ENCODE measurements at regions not wholly inside any gene's neighbourhood (a gene's known extent, or its start where the extent isn't known, plus 50 kb on each side); places are given as distances from the start of the nearest gene placed in this dataset.

DNA sequence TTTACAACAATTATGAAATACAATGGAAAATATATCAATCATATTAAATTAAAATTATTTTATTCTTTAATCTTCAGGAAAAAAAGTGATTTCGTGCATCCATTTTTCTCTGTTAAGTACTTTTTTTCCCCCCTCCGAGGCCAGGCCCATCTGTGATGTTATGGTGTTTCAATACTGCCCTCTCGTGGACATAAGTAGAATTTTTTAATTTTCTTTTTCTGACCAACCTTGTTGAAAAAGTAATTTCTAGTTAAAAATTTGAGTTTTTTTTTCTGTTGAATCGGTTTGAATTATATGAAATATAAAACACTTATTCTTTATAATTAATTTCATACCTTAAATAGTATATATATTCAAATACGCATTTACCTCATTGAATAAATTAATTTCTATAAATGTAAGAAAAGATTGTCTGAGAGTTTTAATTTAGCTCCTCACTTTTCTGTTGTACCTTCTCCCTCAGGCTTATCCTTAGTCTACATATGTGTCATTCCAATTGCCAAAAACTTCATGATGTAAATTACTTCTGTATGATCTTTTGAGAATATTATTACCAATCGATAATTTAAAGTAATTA lies 175.8 kb upstream of the TECRL start:
- intact Hi-C loops (cut with micrococcal nuclease) (no loop called here), dilution Hi-C loops (cut with HindIII; ENCODE audit: low sequenced_read_pairs, unreplicated experiment) (no loop called here), in situ Hi-C loops (cut with MboI; ENCODE audit: low sequenced_read_pairs) (no loop called here)
- Histone ChIP-seq H2AFZ (replicated peaks; ENCODE audit: low read length, poor library complexity) (no peak overlapping the region), H4K5ac (ENCODE audit: low read depth, low read length) (no peak overlapping the region), H4K20me1 (ENCODE audit: insufficient read depth, low read length) (no peaks in the 10 kb centered on the region), H3K4me1 (ENCODE audit: control insufficient read depth, insufficient read depth, low read length) (no peaks in the 10 kb centered on the region), H3K14ac (replicated peaks; ENCODE audit: low read depth, low read length) (no peak overlapping the region), H2AK5ac (ENCODE audit: low read depth, low read length) (no peak overlapping the region), H2AK9ac (replicated peaks; ENCODE audit: low read depth, low read length, poor library complexity) (no peak overlapping the region), H3K79me1 (ENCODE audit: low read depth in 1 of 2, low read length in 2 of 2) (no peaks in the 10 kb centered on the region), H3K9ac (ENCODE audit: low read depth, low read length) (no peak overlapping the region), H3K56ac (ENCODE audit: extremely low read depth, insufficient read depth, low read length) (no peak overlapping the region), H4K91ac (ENCODE audit: insufficient read depth, low read depth, low read length) (no peak overlapping the region), H3K4ac (ENCODE audit: low read depth, low read length) (no peak overlapping the region), H3K4me2 (ENCODE audit: low read depth, low read length) (no peak overlapping the region), H4K8ac (ENCODE audit: low read depth in 2 of 2, low read length in 2 of 2) (no peak overlapping the region), H3K23ac (ENCODE audit: low read depth, low read length) (no peak overlapping the region), H2BK5ac (ENCODE audit: low read depth, low read length, poor library complexity, severe bottlenecking) (no peak overlapping the region), H3K18ac (ENCODE audit: low read depth, low read length) (no peak overlapping the region), H3K9me1 (ENCODE audit: insufficient read depth, low read length) (no peaks in the 10 kb centered on the region), H3K27me3 (ENCODE audit: control insufficient read depth, insufficient read depth, low read length) (no peaks in the 10 kb centered on the region), H3K36me3 (ENCODE audit: control insufficient read depth, insufficient read depth, low read length) (no peaks in the 10 kb centered on the region), H3K27ac (ENCODE audit: insufficient read depth, low read length) (no peak overlapping the region), H2BK15ac (ENCODE audit: low read depth, low read length) (no peak overlapping the region), H2BK120ac (ENCODE audit: low read depth, low read length) (no peak overlapping the region), H2BK20ac (ENCODE audit: low read depth, low read length) (no peak overlapping the region), H3K4me3 (ENCODE audit: insufficient read depth, low read depth, low read length) (no peak overlapping the region), H3K9me3 (ENCODE audit: control insufficient read depth, insufficient read depth, low read length) (no peaks in the 10 kb centered on the region)
- WGBS, 2 experiments (ENCODE audit: extremely low coverage in 2 of 2, insufficient read length in 1 of 2) = no CpG with 5 or more reads among the region's 6 CpGs
- ChIA-PET POLR2A (ENCODE audit: unreplicated experiment) (no interaction called here), CTCF (no interaction called here)
- DNase-seq (peak; percentile 6), ATAC-seq (ENCODE audit: low read depth) (no peak)
- BruUV-seq (replicated peaks) = no TSS peak
- TF ChIP-seq RFX5 (IDR thresholded peaks at IDR 0.05; ENCODE audit: low read depth, low read length) = no peak
- no peak for TF ChIP-seq FOS (IDR thresholded peaks at IDR 0.05; ENCODE audit: low read depth, low read length)
- TF ChIP-seq, protein P1, sequence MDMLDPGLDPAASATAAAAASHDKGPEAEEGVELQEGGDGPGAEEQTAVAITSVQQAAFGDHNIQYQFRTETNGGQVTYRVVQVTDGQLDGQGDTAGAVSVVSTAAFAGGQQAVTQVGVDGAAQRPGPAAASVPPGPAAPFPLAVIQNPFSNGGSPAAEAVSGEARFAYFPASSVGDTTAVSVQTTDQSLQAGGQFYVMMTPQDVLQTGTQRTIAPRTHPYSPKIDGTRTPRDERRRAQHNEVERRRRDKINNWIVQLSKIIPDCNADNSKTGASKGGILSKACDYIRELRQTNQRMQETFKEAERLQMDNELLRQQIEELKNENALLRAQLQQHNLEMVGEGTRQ (IDR thresholded peaks at IDR 0.05; ENCODE audit: low read depth, low read length) = no peak
- TF ChIP-seq SMC3 (IDR thresholded peaks at IDR 0.05; ENCODE audit: low read depth, low read length) = 0 out of 2 replicates have a peak, but pooled peaks have one; percentile 14
- no peak for TF ChIP-seq NFE2L2 (IDR thresholded peaks at IDR 0.05; ENCODE audit: low read depth, low read length)
- TF ChIP-seq, protein P2, sequence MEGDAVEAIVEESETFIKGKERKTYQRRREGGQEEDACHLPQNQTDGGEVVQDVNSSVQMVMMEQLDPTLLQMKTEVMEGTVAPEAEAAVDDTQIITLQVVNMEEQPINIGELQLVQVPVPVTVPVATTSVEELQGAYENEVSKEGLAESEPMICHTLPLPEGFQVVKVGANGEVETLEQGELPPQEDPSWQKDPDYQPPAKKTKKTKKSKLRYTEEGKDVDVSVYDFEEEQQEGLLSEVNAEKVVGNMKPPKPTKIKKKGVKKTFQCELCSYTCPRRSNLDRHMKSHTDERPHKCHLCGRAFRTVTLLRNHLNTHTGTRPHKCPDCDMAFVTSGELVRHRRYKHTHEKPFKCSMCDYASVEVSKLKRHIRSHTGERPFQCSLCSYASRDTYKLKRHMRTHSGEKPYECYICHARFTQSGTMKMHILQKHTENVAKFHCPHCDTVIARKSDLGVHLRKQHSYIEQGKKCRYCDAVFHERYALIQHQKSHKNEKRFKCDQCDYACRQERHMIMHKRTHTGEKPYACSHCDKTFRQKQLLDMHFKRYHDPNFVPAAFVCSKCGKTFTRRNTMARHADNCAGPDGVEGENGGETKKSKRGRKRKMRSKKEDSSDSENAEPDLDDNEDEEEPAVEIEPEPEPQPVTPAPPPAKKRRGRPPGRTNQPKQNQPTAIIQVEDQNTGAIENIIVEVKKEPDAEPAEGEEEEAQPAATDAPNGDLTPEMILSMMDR (conservative IDR thresholded peaks at IDR 0.05; ENCODE audit: low read depth, low read length) = peak; percentile 42
- 0 out of 2 replicates have a peak, but pooled peaks have one; percentile 25 for TF ChIP-seq RAD21 (IDR thresholded peaks at IDR 0.05; ENCODE audit: low read length)

All from IMR-90 (cell line).